Head of caudate nucleus (tissue), 42 donors: ENCODE measurements at regions not wholly inside any gene's neighbourhood (a gene's known extent, or its start where the extent isn't known, plus 50 kb on each side); places are given as distances from the start of the nearest gene placed in this dataset.
"Not testable (repeated sequence)": the region's sequence is repeated elsewhere in the genome, so short reads cannot be mapped to it uniquely, and the experiment has no call there.

Experiments
- DNase-seq, 42 donors: peaks; one replicate each; pipeline versions ENCODE4 v3.0.0 to v3.0.0-alpha.2; 2020 to 2021; ENCODE audit warnings: mixed read lengths in 7 of 42
- intact Hi-C: fragments of 100-400 bp; cut with DNase I; formaldehyde crosslinking; loops from one replicate; pipeline ENCODE4 v1.15.0; 2022

DNA sequence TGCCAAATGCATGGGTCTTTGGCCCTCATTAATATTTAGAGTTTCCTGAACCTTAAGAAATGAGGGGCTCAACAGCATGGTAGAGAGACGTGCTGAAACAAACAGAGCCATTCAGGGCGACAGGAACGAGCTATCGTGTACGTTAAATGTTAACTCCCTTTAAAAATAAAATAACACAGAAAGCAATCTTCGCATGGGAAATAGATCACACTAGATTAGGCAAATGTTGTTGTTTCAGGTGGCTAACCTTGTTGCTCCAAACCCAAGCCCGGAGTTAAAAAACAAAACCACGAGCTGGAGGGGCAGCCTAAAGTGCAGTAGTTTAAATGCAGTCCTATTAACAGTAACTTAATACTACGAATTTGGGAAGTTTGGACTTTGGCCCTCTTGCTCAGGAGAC is 177.4 kb upstream of the TRIB2 start:
- intact Hi-C loops, result no loop called here

DNA sequence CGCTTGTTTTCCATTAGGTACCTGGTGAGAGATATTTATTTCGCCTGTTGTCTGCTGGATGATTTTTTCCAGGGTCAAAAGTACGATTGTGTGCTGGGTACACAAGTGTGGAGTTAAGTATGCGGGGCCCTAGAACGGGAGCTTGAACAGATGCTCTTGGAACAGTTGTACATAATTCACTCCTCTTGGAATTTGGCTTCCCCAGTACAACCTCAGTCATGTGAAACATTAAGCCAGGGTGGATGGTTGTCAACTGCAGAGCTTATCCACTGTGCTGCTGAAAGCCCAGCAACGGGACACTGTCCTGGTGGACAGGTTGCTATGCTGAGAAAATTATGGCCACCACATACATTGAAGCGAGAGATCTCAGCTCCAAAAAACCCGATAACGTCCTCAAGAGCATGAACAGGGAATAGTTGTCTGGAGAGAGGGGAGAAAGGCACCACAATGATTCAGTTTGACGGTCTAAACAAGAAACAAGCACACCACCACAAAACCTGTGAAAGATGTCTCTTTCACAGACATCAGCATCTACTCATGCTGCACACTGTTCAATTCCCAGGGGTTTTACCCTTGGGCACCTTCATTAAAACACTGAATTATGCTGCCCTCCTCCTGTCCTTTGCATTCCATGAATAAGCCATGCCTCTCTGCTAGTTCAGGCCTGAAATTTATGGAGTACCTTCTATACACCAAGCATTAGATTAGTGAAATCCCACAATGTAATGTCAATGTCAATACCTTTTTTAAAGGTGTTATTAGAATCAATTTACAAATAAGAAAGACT is 176.8 kb upstream of the TRIB2 start:
- intact Hi-C loops, result no loop called here
- no peak for DNase-seq

More for the DNA sequence above, 177.4 kb upstream of the TRIB2 start:
- DNase-seq, result no peak

DNA sequence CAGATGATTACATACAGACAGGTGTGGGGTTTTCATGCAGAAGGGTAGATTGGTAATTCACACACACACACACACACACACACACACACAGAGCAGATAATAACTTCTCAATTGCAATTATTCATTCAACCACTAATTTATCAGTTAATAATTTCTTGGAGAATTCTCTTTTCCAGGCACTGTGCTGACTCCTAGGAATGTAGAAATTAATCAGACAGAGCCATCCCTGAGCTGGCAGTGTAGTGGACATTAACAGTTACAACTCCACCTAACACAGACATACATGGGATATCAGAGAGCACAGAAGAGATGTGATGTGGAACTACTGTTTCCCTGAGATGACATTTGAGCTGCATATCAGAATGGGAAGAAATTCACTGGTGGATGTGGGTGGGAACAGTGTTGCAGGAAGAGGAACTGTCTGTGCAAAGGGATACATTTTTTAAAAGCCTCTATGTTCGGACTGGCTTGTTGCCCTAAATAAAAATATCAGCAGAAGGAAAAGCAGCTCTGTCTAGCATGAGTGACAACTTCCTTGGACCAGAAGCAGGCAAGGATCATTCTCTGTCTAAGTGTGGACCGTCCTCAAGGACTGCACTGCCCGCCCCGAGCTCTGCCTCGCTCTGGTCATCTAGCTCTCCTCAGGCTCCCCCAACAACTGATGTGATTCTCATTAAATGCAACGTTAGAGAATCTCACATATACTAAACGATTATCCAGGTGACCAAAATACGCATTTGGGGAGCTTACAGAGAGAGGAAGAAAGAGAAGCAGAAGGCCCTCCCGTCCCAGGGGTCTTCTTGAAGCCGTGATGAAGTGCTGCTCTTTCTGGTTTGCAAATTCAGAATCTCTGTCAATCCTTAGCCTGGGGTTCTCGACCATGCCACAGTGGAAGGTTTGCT is 173.4 kb upstream of the TRIB2 start:
- intact Hi-C loops, result no loop called here
- DNase-seq, result no peak

DNA sequence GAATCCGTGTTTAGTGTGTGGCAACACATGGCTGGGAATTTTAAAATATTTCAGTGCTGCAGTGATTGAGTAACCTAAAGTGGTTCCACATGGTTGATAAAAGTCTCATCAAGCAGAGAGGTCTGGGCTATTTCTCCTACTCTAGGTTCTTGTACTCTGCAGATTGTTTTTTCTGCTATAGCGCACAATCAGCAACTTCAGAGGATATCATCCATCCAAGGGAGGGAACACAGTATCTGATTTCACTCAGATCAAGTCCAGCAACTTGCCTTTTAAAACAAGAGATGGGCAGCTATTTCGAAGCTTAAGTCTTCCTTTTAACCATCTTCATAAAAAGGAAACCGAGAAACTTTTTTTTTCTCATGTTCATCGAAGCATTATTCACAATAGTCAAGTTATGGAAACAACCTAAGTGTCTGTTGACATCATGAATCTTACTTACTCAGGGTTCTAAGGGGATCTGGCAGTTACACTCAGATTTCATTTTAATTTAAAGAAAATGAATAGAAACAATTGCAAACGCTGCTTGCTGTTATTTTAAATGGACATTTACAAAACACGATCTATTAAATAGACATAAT is 172.7 kb upstream of the TRIB2 start:
- DNase-seq, result no peak
- intact Hi-C loops, result no loop called here

DNA sequence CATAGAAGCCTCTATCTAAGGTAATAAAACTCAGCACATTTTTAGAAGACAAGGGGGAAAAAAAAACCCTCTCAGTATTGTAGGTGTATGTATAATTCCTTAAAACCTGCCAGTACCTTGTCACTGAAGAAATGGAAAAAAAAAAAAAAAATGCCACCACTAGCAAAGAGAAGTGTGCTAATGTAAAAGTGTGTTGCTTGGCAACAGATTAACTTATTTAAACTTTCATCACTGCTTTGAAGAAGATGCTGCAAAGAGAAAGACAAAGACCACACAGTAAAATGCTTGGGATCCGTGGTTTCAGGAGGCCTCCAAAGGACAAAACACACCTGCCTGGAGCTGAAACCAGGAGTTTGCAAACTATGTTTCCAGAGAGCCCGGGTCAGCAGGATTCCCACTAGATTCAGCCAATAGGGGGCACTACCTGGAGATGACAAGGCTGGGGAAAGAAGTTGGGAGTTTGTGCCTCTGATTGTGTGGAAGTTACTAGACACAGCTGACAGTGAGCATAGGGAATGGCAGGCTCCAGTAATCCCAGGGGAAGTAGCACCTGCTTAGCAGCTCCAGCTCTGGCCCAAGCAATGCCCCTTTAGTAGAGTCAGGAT is 169.1 kb upstream of the TRIB2 start:
- no peak for DNase-seq
- intact Hi-C loops, result no loop called here

DNA sequence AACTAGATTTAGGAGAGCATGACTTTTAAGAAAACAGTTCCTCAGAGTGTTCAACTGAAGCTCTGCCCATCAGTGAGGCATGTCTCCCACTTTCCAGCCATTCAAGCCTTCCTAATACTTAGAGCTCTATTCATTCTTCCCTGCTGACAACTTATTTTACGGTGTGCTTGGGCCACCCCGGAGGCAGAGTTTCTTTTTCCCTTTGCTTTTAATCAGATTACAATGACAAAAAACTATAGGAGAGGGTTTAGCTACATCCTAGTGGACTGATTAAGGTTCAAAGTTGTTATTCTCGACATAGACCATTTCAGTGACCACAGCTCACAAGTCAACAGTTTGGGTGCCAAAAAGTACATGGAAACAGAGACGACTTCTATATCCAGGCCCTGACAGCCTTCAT is 167.8 kb upstream of the TRIB2 start:
- intact Hi-C loops, result no loop called here
- DNase-seq, result no peak

DNA sequence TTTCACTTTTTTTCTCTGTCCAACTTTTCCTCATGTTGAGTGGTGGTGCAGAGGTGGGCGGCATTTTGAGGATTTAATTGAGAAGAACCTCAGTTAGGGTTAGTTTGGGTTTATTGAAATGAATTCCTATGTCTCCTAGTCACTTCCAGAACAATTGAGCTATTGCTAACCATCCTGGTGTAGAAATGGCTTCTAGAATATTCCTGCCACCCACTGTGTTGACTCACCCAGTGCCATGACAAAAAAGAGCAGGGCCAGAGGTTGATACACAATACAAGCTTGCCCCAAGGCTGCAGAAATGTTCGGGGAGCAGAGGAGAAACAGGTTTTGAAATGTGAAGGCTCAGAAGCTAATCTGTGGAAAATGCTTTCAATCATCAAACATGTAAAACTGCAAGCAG is 167.1 kb upstream of the TRIB2 start:
- intact Hi-C loops, result no loop called here
- DNase-seq, result no peak

DNA sequence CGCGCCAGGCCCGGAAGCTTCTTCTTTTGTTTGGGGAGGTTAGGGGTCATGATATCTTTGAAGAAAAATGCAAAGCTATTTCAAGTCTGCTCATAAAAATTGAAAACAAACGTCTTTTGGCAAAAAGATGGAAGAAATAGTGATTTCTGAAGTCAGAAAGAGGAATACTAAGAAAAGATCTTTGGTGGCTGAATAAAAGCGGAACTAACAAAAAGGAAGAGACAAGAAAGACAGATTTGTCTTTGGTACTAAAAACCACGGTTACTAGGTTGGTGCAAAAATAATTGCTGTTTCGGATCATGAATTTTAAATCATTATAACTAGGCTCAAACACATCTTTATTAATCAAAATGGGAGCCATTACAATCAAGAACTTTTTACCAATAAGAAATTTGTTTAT is 164.6 kb upstream of the TRIB2 start:
- intact Hi-C loops, result no loop called here
- no peak for DNase-seq

DNA sequence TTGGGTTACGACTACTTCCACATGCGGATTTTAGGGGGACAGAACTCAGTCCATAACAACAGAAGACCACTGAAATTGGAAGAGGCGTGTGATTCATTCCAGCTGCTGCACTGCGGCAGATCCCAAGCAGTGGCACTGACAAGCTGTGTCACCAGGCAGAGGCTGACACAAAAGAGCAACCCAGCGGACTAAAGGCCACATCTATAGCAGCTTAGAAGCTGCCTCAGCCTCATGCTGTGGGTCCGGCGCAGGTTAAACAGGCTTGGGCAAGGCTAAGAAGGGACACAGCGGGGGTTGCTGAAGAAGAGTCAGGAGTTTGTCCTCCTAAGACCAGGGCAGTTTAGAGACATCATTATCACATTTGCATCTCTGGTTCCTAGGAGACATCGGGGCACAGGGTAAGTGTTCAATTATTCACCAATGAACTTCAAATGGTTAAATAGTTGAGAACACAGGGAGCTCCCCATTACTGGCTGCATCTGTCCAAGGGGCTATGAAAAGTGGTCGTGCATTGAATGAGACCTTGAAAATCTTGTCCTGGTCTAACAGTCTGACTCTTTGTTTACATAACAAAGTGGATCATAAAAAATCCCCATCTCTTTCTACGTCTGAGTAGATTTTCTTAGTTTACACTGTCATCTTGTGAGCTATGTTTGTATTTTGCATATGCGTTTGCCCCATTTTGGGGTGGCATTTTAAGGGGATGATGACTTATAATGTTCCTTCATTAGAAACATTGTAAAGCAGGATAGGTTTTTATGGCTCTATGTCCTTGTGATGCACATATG is 162.3 kb upstream of the TRIB2 start:
- DNase-seq, result no peak
- intact Hi-C loops, result no loop called here

DNA sequence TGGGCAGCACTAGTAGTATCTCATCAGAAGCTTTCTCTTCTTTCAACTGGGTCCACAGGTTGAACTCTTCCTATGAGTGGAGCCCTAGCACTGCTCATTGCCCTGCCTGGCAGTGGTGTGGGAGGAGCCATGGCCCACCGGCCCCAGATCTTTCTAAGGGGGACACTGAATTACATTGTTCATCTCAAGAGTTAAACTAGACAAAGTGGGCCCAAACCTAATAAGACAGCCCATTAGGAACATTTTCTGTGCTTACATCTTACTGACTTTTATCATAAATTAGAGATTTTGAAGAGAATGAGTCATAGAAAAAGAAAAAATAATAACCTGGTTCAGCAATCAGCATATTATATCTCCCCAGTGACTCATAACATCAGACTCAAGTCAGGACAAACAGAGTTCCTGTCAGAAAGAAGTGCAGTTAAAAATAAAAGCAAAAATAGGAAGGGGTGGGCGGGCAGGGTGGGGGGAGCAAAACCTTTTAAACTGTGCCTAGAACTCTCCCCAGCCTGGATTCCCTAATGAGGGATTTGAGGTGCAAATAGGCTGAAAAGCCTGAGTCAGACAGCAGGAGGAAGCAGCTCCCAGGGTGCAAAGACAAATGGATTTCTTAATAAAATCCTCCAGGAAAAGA is 161.6 kb upstream of the TRIB2 start:
- peak in 17 of 42 donors; percentile 9 to 68 (median 28) for DNase-seq
- intact Hi-C loops, result no loop called here

DNA sequence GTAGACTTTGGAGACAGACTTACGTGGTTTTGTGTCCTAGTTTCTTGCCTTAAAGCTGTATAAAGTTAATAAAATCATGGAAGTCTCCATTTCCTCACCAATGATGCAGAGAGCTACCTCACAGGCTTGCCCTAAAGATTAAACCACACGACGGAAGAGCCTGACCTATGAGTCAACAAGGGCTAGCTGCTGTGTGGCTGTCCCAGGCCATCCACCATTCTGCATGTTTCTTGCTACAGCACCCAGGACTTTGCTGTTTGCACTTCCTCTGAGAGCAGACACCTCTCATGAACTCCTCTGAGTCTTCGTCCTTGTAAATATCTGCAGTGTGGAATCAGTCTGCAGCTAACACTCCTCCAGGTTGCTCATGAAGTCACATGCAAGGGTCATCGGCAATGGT is 160.0 kb upstream of the TRIB2 start:
- intact Hi-C loops, result no loop called here
- no peak for DNase-seq

DNA sequence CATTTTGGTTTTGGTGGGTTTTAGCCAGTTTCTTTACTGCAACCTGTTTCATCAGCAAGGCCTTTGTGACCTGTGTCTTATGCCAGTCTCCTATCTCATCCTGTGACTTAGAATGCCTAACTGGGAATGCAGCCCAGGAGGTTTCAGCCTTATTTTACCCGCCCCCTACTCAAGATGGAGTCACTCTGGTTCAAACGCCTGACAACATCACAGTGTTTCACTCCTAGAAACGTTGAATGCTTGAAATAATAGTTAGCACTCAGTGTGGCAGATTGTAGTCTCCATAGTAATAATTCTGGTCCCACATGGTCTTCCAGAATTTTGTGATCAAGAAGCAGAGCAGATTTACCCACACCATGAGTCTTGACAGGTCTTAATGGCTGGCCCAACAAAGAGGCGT is 159.0 kb upstream of the TRIB2 start:
- intact Hi-C loops, result no loop called here
- no peak for DNase-seq

DNA sequence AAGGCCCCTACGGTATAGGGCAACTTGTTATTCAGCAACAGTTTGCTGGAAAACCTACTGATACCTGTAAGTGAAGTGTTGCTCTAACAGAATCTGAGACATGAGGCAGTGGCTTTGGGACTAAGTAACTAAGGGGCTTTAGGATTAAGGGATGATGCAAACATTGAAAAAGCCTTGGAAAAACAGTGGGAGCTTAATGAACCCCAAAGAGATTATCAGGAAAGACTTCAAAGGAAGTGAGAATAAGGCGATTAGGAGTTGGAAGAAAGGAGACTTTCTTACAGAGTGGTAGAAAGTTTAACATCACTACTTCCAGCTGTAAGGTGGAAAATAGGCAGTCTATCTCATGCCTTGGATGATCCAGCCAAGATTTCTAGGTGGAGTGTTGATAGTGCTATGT is 158.2 kb upstream of the TRIB2 start:
- intact Hi-C loops, result no loop called here
- no peak for DNase-seq

DNA sequence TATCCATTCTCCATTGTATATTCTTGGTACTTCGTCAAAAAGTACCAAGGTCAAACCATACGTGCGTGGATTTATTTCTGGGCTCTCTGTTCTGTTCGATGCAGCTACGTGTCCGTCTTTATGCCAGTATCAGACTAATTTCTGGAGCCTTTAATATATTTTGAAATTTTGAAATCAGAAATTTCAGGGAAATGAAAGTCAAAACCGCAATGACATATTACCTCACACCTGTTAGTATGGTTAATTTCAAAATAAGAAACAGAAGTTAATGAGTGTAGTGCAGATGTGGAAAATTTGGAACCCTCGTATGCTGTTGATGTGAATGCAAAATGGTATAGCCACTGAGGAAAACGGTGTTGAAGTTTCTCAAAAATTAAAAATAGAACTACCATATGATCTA is 156.1 kb upstream of the TRIB2 start:
- no peak for DNase-seq
- intact Hi-C loops, result no loop called here

DNA sequence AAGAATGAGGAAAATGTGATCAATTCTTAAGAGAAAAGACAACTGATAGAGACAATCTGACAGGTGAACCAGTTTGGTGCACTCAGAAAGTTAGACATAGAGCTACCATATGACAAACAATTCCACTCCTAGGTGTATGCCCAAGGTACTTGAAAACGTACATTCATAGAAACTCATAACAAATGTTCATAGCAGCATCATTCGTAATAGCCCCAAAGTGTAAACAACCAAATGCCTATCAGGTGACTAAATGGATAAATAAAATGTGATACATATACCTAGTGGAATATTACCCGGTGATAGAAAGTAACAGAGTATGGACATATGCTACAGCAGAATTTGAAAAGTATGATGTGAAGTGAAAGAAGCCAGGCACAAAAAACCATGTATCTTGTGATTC is 149.3 kb upstream of the TRIB2 start:
- intact Hi-C loops, result no loop called here
- DNase-seq, result no peak

DNA sequence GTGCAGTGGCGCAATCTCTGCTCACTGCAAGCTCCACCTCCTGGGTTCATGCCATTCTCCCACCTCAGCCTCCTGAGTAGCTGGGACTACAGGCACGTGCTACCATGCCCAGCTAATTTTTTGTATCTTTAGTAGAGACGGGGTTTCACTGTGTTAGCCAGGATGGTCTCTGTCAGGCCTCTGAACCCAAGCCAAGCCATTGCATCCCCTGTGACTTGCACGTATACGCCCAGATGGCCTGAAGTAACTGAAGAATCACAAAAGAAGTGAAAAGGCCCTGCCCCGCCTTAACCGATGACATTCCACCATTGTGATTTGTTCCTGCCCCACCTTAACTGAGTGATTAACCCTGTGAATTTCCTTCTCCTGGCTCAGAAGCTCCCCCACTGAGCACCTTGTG is 147.2 kb upstream of the TRIB2 start:
- DNase-seq, intact Hi-C loops: not testable (repeated sequence)

DNA sequence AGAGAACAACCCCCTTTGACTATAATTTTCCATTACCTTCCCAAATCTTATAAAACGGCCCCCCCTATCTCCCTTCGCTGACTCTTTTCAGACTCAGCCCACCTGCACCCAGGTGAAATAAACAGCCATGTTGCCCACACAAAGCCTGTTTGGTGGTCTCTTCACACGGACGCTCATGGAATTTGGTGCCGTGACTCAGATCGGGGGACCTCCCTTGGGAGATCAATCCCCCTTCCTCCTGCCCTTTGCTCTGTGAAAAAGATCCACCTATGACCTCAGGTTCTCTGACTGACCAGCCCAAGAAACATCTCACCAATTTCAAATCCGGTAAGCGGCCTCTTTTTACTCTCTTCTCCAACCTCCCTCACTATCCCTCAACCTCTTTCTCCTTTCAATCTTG is 146.8 kb upstream of the TRIB2 start:
- intact Hi-C loops, DNase-seq: not testable (repeated sequence)

DNA sequence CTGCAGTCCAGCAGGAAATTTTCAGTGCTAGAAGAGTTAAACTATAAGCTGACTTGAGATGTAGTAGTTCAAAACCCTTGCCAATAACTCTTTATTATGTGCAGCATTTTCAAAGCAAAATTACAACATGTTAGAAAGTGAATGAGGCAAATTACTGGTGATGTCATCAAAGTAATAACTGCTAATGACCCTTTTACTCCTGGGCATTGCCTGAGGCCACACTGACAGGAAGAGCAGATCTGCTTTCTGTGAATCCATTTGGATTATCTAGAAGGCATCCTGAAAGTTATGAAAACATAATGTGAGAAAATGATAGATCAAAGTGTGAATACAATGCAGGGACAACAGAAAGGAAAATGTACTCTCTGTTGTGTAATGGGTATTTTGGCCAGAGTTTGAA is 139.6 kb upstream of the TRIB2 start:
- intact Hi-C loops, result no loop called here

More for the DNA sequence above, 139.6 kb upstream of the TRIB2 start:
- no peak for DNase-seq
